NCI-H2081 treated with DMSO at 0.1 percent for 48 hours (cell line): ENCODE measurements at regions not wholly inside any gene's neighbourhood (a gene's known extent, or its start where the extent isn't known, plus 50 kb on each side); places are given as distances from the start of the nearest gene placed in this dataset.
"Not testable (repeated sequence)": the region's sequence is repeated elsewhere in the genome, so short reads cannot be mapped to it uniquely, and the experiment has no call there.

Source experiments
- DNase-seq: peaks from one replicate; lab custom pipeline; 2025; lab: John Stamatoyannopoulos, UW

GRCh38 chr2:53362934-53363333 is 404.7 kb upstream of the CHAC2 start:
- no peak for DNase-seq

- DNase-seq: no peak
Observed at GRCh38 chr2:53356291-53356905, 411.2 kb upstream of the CHAC2 start.

GRCh38 chr2:53353135-53354114 is 414.2 kb upstream of the CHAC2 start:
- DNase-seq: no peak

GRCh38 chr2:53347269-53347668 is 420.3 kb upstream of the CHAC2 start:
- no peak for DNase-seq

GRCh38 chr2:53342248-53342647 is 425.4 kb upstream of the CHAC2 start:
- no peak for DNase-seq

GRCh38 chr2:53334610-53335009 is 433.0 kb upstream of the CHAC2 start:
- no peak for DNase-seq

- no peak for DNase-seq
Observed at GRCh38 chr2:53331667-53332066, 435.9 kb upstream of the CHAC2 start.

GRCh38 chr2:53317861-53318260 is 449.7 kb upstream of the CHAC2 start:
- no peak for DNase-seq

- no peak for DNase-seq
Observed at GRCh38 chr2:53315149-53315548, 452.5 kb upstream of the CHAC2 start.

- no peak for DNase-seq
Observed at GRCh38 chr2:53314718-53315117, 452.9 kb upstream of the CHAC2 start.

- not testable (repeated sequence) for DNase-seq
Observed at GRCh38 chr2:53313644-53314043, 454.0 kb upstream of the CHAC2 start.

- no peak for DNase-seq
Observed at GRCh38 chr2:53312721-53313120, 454.9 kb upstream of the CHAC2 start.

- DNase-seq: no peak
Observed at GRCh38 chr2:53312181-53312580, 455.4 kb upstream of the CHAC2 start.

GRCh38 chr2:53303012-53303578 is 464.5 kb upstream of the CHAC2 start:
- DNase-seq: no peak

GRCh38 chr2:53302455-53302854 is 465.1 kb upstream of the CHAC2 start:
- no peak for DNase-seq

- no peak for DNase-seq
Observed at GRCh38 chr2:53289309-53290006, 478.1 kb upstream of the CHAC2 start.

GRCh38 chr2:53286345-53286744 is 481.3 kb upstream of the CHAC2 start:
- DNase-seq: no peak

- no peak for DNase-seq
Observed at GRCh38 chr2:53275743-53276142, 491.9 kb upstream of the CHAC2 start.

GRCh38 chr2:53268626-53269025 is 499.0 kb upstream of the CHAC2 start:
- no peak for DNase-seq

- no peak for DNase-seq
Observed at GRCh38 chr2:53268086-53268485, 499.5 kb upstream of the CHAC2 start.

GRCh38 chr2:53265544-53266299 is 501.9 kb upstream of the CHAC2 start:
- no peak for DNase-seq

- no peak for DNase-seq
Observed at GRCh38 chr2:53260568-53260967, 507.0 kb upstream of the CHAC2 start.
